Ishikawa (cell line): ENCODE measurements at regions not wholly inside any gene's neighbourhood (a gene's known extent, or its start where the extent isn't known, plus 50 kb on each side); places are given as distances from the start of the nearest gene placed in this dataset.

ENCODE experiments used
- CEBPB ChIP-seq: IDR thresholded peaks from 2 replicates; pipeline ENCODE4 v1.6.1; 2012
- CREB1 ChIP-seq: IDR thresholded peaks from 2 replicates; pipeline ENCODE4 v1.6.1; 2012; ENCODE audit warnings: low read depth
- EGR1 ChIP-seq: IDR thresholded peaks from 2 replicates; pipeline ENCODE4 v1.6.1; 2012
- EP300 ChIP-seq: IDR thresholded peaks from 2 replicates; pipeline ENCODE4 v1.6.1; 2012; ENCODE audit warnings: borderline replicate concordance
- FOXM1 ChIP-seq: IDR thresholded peaks from 2 replicates; pipeline ENCODE4 v1.6.1; 2012; ENCODE audit warnings: low read depth, borderline replicate concordance
- MAX ChIP-seq: IDR thresholded peaks from 2 replicates; pipeline ENCODE4 v1.6.1; 2012
- NFIC ChIP-seq: IDR thresholded peaks from 2 replicates; pipeline ENCODE4 v1.6.1; 2012
- RAD21 ChIP-seq: IDR thresholded peaks from 2 replicates; pipeline ENCODE4 v1.6.1; 2012; ENCODE audit warnings: low read depth
- REST ChIP-seq: IDR thresholded peaks from 2 replicates; pipeline ENCODE4 v1.6.1; 2012; ENCODE audit warnings: low read depth, mild to moderate bottlenecking
- TAF1 ChIP-seq: IDR thresholded peaks from 2 replicates; pipeline ENCODE4 v1.6.1; 2012; ENCODE audit warnings: low read depth, mild to moderate bottlenecking
- TCF12 ChIP-seq: IDR thresholded peaks from 2 replicates; pipeline ENCODE4 v1.6.1; 2012; ENCODE audit warnings: low read depth
- TEAD4 ChIP-seq: IDR thresholded peaks from 2 replicates; pipeline ENCODE4 v1.6.1; 2012
- USF1 ChIP-seq: IDR thresholded peaks from 2 replicates; pipeline ENCODE4 v1.6.1; 2012
- YY1 ChIP-seq: IDR thresholded peaks from 2 replicates; pipeline ENCODE4 v1.6.1; 2012; ENCODE audit warnings: low read depth
- ZBTB7A ChIP-seq: IDR thresholded peaks from 2 replicates; pipeline ENCODE4 v1.6.1; 2012; ENCODE audit warnings: low read depth

GRCh38 chr10:28980264-28980663 lies 302.9 kb downstream of the BAMBI start:
- no peak for TF ChIP-seq EP300
- TF ChIP-seq REST: no peak
- TF ChIP-seq ZBTB7A: no peak
- TF ChIP-seq FOXM1: no peak
- TF ChIP-seq CREB1: no peak
- TF ChIP-seq TAF1: no peak
- TF ChIP-seq EGR1: no peak
- no peak for TF ChIP-seq RAD21
- no peak for TF ChIP-seq NFIC
- no peak for TF ChIP-seq CEBPB
- no peak for TF ChIP-seq YY1
- no peak for TF ChIP-seq TEAD4
- no peak for TF ChIP-seq USF1
- TF ChIP-seq TCF12: no peak
- no peak for TF ChIP-seq MAX

GRCh38 chr10:28981007-28981406 lies 303.7 kb downstream of the BAMBI start:
- no peak for TF ChIP-seq ZBTB7A
- TF ChIP-seq EP300: no peak
- TF ChIP-seq RAD21: no peak
- TF ChIP-seq CEBPB: no peak
- no peak for TF ChIP-seq MAX
- TF ChIP-seq NFIC: no peak
- no peak for TF ChIP-seq FOXM1
- no peak for TF ChIP-seq REST
- TF ChIP-seq USF1: no peak
- no peak for TF ChIP-seq TEAD4
- TF ChIP-seq TCF12: no peak
- no peak for TF ChIP-seq CREB1
- no peak for TF ChIP-seq YY1
- TF ChIP-seq EGR1: no peak
- no peak for TF ChIP-seq TAF1

- TF ChIP-seq NFIC (no peak), MAX (no peak), ZBTB7A (no peak), CEBPB (no peak), REST (no peak), YY1 (no peak), TCF12 (no peak), FOXM1 (no peak), TEAD4 (no peak), USF1 (no peak), EGR1 (no peak), CREB1 (no peak), TAF1 (no peak), RAD21 (no peak), EP300 (no peak)
Measured at GRCh38 chr10:28982974-28983373, 305.7 kb downstream of the BAMBI start.

- TF ChIP-seq EP300 (no peak), REST (no peak), TCF12 (no peak), CREB1 (no peak), CEBPB (no peak), RAD21 (no peak), YY1 (no peak), TEAD4 (no peak), EGR1 (no peak), FOXM1 (no peak), USF1 (no peak), NFIC (no peak), ZBTB7A (no peak)
Measured at GRCh38 chr10:28983799-28984198, 305.1 kb upstream of the LYZL1 start.
